Ovary (tissue), 7 donors: ENCODE measurements at regions not wholly inside any gene's neighbourhood (a gene's known extent, or its start where the extent isn't known, plus 50 kb on each side); places are given as distances from the start of the nearest gene placed in this dataset.

Experiments
- DNase-seq, 5 donors: peaks; one replicate each; pipeline ENCODE4 v3.0.0-alpha.2; 2019 to 2020
- H3K27ac ChIP-seq, 2 donors: fragments of 200-600 bp; one replicate each; pipeline versions ENCODE4 v1.5.1 to v1.8.0; 2019 to 2022
- H3K27me3 ChIP-seq: fragments of 200-600 bp; one replicate; pipeline ENCODE4 v1.8.0; 2022
- H3K36me3 ChIP-seq: fragments of 200-600 bp; sonication (generic); one replicate; pipeline ENCODE4 v1.5.1; 2019
- H3K4me1 ChIP-seq: one replicate; pipeline ENCODE4 v1.8.1; 2013; ENCODE audit warnings: mild to moderate bottlenecking, moderate library complexity; ENCODE audit not compliant: insufficient read depth
- H3K4me3 ChIP-seq: fragments of 200-600 bp; sonication (generic); one replicate; pipeline ENCODE4 v1.5.1; 2017
- H3K9me3 ChIP-seq, 2 donors: fragments of 200-600 bp in 1 of 2; sonication (generic) in 1 of 2; one replicate each; pipeline versions ENCODE4 v1.5.1 to v1.8.1; 2013 to 2019; ENCODE audit warnings: mild to moderate bottlenecking in 1 of 2, moderate library complexity in 1 of 2
- EP300 ChIP-seq: sonication (generic); formaldehyde crosslinking; IDR thresholded peaks from one replicate; pipeline ENCODE4 v1.6.1; 2017; ENCODE audit warnings: antibody characterized with exemption
- POLR2A ChIP-seq: fragments of 450-650 bp; IDR thresholded peaks from one replicate; pipeline ENCODE4 v1.6.1; 2017; ENCODE audit warnings: antibody characterized with exemption, mild to moderate bottlenecking, moderate library complexity
- WGBS, 3 donors: extraction: QIAGEN DNeasy Blood & Tissue Kit in 1 of 3; methylation state at CpG; one replicate each; pipeline versions ENCODE4 v1.1.5 to v1.1.7; 2013 to 2017; 5-methylcytosine and 5-hydroxymethylcytosine counted together
- intact Hi-C, 4 donors: fragments of 100-400 bp; cut with DNase I; formaldehyde crosslinking; loops; one replicate each; pipeline versions ENCODE4 v1.11.0 to v1.15.1; 2022 to 2023
- TF ChIP-seq, protein P1 (sequence below), 3 donors: fragments of 450-650 bp in 2 of 3; fragments of 200-600 bp in 1 of 3; IDR thresholded peaks; one replicate each; pipeline versions ENCODE4 v1.5.1 to v1.8.0; 2016 to 2022; ENCODE audit warnings: antibody characterized with exemption in 3 of 3, mild to moderate bottlenecking in 1 of 3
- donor health status: DM: no; HTN: no; CAD: no; lungs with moderate emphysema.
- donor health status: DM: no; HTN: no; CAD: no.
- donor health status: Bipolar disorder and iron deficiency.
- donor health status: DM: no; HTN: no; CAD: no.
- donor health status: DM: yes; HTN: yes; CAD: no.

DNA sequence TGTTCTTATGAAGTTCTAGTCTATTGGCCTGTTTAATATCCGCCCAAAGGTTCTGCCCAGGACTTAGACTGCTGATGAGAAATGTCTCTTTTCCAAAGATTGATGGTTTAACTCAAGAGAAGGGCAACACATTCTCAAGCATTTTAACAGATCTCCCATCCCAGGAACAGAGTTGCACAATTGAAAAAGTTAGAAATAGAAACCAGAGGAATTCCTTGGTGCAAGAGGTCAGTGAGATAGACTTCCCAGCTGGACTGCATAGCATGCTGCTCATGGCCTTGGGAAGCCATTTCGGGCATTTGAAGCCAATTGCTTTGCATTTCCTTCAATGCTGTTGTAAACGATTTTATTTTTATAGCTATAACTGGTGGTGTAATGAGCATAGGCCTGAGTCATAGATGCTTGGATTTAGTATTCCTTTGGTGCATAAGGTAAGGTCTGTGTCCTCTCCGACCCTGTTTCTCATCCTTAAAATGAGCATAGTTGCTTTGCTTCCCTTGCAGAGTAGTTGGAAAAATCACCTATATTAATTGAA, 292.2 kb upstream of the JAG1 start:
- TF ChIP-seq, protein P1, sequence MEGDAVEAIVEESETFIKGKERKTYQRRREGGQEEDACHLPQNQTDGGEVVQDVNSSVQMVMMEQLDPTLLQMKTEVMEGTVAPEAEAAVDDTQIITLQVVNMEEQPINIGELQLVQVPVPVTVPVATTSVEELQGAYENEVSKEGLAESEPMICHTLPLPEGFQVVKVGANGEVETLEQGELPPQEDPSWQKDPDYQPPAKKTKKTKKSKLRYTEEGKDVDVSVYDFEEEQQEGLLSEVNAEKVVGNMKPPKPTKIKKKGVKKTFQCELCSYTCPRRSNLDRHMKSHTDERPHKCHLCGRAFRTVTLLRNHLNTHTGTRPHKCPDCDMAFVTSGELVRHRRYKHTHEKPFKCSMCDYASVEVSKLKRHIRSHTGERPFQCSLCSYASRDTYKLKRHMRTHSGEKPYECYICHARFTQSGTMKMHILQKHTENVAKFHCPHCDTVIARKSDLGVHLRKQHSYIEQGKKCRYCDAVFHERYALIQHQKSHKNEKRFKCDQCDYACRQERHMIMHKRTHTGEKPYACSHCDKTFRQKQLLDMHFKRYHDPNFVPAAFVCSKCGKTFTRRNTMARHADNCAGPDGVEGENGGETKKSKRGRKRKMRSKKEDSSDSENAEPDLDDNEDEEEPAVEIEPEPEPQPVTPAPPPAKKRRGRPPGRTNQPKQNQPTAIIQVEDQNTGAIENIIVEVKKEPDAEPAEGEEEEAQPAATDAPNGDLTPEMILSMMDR (IDR thresholded peaks at IDR 0.05) = no peak
- no peak for TF ChIP-seq EP300
- TF ChIP-seq POLR2A = no peak
- H3K36me3 ChIP-seq = no peaks in the 10 kb centered on the region
- peak in 2 of 5 donors; percentile 20 to 48 for DNase-seq
- no peaks in the 10 kb centered on the region for H3K27me3 ChIP-seq
- no peak overlapping the region for H3K4me3 ChIP-seq
- intact Hi-C loops = no loop called here
- H3K27ac ChIP-seq = no peak overlapping the region
- peaks cover 9% of the 10 kb centered on the region for H3K4me1 ChIP-seq
- no peaks in the 10 kb centered on the region for H3K9me3 ChIP-seq
- WGBS, 3 donors = 31 to 40% (median 33%) methylated on average over 4 of the region's 4 CpGs

DNA sequence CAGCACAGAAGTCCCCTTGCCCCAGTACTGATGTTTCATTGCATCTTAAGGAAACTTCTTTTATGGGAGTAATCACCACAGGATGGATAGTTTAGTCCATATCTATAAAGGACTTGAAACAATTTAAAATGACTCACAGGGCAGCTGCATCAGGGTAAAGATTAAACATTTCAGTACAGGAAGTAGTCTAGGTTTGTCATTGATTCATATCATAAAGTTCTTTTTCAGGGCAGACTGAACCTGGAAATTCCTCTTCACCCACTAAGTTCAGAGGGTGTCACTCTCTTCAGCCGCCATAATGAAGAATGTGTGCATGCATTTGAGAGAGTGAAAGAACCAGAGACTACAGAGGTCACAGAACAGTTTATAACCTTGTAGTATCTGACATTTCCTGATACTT, 296.3 kb upstream of the JAG1 start:
- TF ChIP-seq POLR2A (no peak), EP300 (no peak)
- TF ChIP-seq, protein P1 (IDR thresholded peaks at IDR 0.05) = no peak
- no peaks in the 10 kb centered on the region for H3K9me3 ChIP-seq
- H3K36me3 ChIP-seq = no peaks in the 10 kb centered on the region
- no peak for DNase-seq
- H3K4me1 ChIP-seq = peaks cover 4% of the 10 kb centered on the region
- 92 to 100% (median 98%) methylated on average over 1 of the region's 1 CpG for WGBS, 3 donors
- H3K27ac ChIP-seq = no peak overlapping the region
- intact Hi-C loops = no loop called here
- no peaks in the 10 kb centered on the region for H3K27me3 ChIP-seq
- H3K4me3 ChIP-seq = no peak overlapping the region

DNA sequence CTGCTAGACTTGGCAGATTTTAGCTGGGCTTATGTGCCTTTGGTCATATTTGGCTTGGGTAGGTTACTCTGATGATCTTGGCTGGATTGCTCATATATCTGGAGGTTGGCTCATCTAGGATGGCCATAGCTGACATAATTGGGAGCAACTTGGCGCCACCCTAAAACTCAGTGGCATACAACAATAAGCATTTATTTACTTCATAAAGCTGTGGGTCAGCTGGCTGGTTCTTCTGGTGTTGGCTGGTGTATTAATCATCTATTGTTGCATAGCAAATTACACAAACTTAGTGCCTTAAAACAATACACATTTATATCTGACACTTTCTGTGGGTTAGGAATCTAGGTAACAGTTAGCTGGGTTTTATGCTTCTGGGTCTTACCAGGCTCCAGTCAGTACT, 297.3 kb upstream of the JAG1 start:
- TF ChIP-seq EP300 (no peak), POLR2A (no peak)
- TF ChIP-seq, protein P1 (IDR thresholded peaks at IDR 0.05) = no peak
- intact Hi-C loops = no loop called here
- no peak for DNase-seq
- no peaks in the 10 kb centered on the region for H3K27me3 ChIP-seq
- H3K4me1 ChIP-seq = peaks cover 2% of the 10 kb centered on the region
- no peak overlapping the region for H3K27ac ChIP-seq
- H3K9me3 ChIP-seq = no peaks in the 10 kb centered on the region
- WGBS, 3 donors = 93 to 100% (median 96%) methylated on average over 1 of the region's 1 CpG
- H3K4me3 ChIP-seq = no peak overlapping the region
- H3K36me3 ChIP-seq = no peaks in the 10 kb centered on the region

GRCh38 chr20:10972219-10972860, 298.5 kb upstream of the JAG1 start:
- H3K4me3 ChIP-seq = no peak overlapping the region
- H3K36me3 ChIP-seq = no peaks in the 10 kb centered on the region
- TF ChIP-seq POLR2A (no peak), EP300 (no peak)
- TF ChIP-seq, protein P1 (IDR thresholded peaks at IDR 0.05) = no peak
- no peak for DNase-seq
- no peak overlapping the region for H3K27ac ChIP-seq
- H3K27me3 ChIP-seq = no peaks in the 10 kb centered on the region
- no peaks in the 10 kb centered on the region for H3K9me3 ChIP-seq
- 79 to 82% (median 80%) methylated on average over 4 of the region's 4 CpGs for WGBS, 3 donors
- no peaks in the 10 kb centered on the region for H3K4me1 ChIP-seq
- intact Hi-C loops = no loop called here
